HG02610 (cell line): ENCODE measurements at regions not wholly inside any gene's neighbourhood (a gene's known extent, or its start where the extent isn't known, plus 50 kb on each side); places are given as distances from the start of the nearest gene placed in this dataset.
"Not testable (repeated sequence)": the region's sequence is repeated elsewhere in the genome, so short reads cannot be mapped to it uniquely, and the experiment has no call there.

Experiments used
- ATAC-seq: cut with Tn5 transposase; IDR thresholded peaks from one replicate; pipeline ENCODE4 v1.9.1; 2021; ENCODE audit warnings: mild to moderate bottlenecking, moderate library complexity; ENCODE audit not compliant: unreplicated experiment

GRCh38 chr1:196005426-196005825 is 602.8 kb downstream of the KCNT2 start:
- ATAC-seq = no peak

- not testable (repeated sequence) for ATAC-seq
Observed at GRCh38 chr1:196004388-196004787, 603.9 kb downstream of the KCNT2 start.

DNA sequence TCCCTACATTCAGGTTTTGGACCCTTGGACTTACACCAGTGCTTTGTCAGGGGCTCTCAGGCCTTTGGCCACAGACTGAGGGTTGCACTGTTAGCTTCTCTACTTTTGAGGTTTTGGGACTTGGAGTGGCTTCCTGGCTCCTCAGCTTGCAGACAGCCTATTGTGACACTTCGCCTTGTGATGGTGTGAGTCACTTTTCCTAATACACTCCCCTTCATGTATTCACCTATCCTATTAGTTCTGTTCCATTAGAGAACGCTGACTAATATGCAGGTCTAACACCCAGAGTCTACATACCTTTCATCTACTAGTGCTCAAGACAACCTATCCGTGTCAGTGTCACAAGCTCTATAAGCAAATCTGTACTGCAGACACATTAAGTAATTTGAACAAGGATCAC is 605.3 kb downstream of the KCNT2 start:
- no peak for ATAC-seq

DNA sequence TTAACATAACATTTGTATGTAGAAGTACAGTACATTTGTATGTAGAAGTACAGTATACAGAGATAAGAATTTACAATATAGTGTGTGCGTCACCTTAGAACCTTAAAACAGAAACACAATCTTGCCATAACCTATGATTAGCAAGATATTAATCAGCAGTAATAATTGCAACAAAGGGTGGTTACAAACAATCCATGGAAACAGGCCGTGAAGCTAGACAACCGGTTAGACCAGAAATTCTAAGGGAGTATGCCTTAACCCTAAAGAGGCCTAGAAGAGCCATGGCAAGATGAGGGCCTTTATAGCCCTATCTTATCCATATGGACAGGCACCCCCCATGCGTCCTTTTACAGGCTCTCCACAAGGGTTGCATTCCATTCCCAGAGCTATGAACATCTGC is 605.9 kb downstream of the KCNT2 start:
- ATAC-seq = not testable (repeated sequence)

- no peak for ATAC-seq
Observed at GRCh38 chr1:196001188-196001587, 607.1 kb downstream of the KCNT2 start.

- no peak for ATAC-seq
Observed at GRCh38 chr1:195999022-195999421, 609.2 kb downstream of the KCNT2 start.

GRCh38 chr1:195981448-195982139 is 626.6 kb downstream of the KCNT2 start:
- ATAC-seq = no peak

DNA sequence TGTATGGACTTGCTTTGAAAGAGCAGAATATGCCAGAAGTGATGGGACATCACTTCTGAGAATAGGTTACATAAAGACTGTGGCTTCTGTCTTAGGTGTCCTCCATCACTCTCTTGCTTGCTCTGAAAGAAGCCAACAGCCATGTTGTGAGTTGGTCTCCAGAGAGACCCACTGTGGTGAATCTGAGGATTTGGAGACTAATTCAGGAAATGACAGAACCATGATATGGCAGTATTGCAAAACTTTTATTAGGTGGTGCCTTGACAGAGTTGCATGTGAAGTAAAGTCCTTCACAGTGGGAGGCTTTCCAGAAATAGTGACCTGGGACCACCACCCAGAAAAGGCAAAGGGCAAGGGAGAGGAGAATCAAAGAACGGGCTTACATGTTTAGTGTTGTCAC is 628.6 kb downstream of the KCNT2 start:
- ATAC-seq = no peak

DNA sequence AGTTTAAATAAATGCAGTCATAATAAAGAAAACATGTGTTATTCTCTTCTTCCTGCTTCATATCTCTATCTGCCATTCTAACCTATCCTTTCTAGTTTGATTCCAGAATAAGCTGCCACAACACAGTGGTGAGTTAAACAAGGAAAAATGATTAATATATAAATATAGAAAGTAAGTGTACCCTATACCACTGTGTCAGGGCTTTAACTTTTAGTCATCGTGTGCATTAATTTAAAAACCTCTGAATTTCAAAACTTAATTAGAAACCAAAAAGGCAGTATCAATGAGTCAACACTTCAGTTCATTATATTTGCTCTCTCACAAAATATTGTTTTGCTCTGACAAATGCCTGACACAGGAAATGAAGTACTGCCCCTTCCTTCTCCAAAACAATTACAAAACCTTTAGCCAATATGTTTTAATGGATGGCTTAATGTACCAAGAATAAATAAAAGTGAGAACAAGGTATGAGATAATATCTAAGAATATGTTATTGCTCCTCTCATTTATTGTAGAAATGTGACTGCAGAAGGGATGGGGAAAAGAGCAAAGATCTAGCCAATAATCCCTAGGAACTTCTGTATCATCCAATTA is 634.8 kb downstream of the KCNT2 start:
- no peak for ATAC-seq

- no peak for ATAC-seq
Observed at GRCh38 chr1:195971589-195971988, 636.7 kb downstream of the KCNT2 start.

- ATAC-seq = peak; percentile 63
Observed at GRCh38 chr1:195970209-195970608, 638.0 kb downstream of the KCNT2 start.

- ATAC-seq = no peak
Observed at GRCh38 chr1:195965475-195965874, 642.8 kb downstream of the KCNT2 start.

- no peak for ATAC-seq
Observed at GRCh38 chr1:195965036-195965435, 643.2 kb downstream of the KCNT2 start.

GRCh38 chr1:195964516-195964915 is 643.7 kb downstream of the KCNT2 start:
- ATAC-seq = no peak

DNA sequence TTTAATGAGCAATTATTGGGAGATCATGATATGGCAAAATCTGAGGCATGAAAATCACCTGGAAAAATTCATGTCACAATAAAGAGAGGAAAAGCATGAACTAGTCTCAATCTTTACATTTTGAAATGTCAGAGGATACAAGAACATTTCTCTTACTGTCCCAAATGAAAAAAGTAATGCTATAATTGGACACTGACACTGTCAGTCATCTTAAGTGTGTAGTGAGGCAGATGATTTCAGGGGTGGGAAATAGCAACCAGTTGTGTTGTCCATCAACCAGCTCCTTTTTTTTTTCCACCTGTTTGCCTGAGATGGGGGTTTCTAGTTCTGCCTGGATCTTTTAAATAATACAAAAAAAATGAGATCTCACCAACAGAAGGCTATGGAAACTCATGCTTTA is 646.2 kb downstream of the KCNT2 start:
- no peak for ATAC-seq

DNA sequence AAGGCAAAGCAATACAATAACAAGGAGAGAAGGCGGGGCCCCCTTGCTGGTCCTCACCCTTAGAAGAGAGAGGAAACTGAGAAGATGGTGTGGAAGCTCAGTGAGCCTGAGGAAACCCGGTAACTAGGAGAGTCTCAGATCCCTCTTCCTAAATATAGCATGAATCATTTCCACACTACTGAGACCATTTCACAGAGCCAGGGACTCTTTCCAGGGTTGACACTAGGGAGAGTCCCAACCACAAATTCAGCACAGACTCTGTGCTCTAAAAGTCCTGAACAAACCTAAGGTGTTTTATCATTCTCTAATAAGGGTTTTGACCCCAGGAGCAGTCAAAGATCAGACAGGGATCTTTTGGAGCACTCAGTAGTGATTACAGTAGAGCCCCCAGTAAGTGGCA is 647.7 kb downstream of the KCNT2 start:
- peak; percentile 91 for ATAC-seq

- ATAC-seq = no peak
Observed at GRCh38 chr1:195958131-195958530, 650.1 kb downstream of the KCNT2 start.

GRCh38 chr1:195956845-195957244 is 651.4 kb downstream of the KCNT2 start:
- ATAC-seq = no peak

DNA sequence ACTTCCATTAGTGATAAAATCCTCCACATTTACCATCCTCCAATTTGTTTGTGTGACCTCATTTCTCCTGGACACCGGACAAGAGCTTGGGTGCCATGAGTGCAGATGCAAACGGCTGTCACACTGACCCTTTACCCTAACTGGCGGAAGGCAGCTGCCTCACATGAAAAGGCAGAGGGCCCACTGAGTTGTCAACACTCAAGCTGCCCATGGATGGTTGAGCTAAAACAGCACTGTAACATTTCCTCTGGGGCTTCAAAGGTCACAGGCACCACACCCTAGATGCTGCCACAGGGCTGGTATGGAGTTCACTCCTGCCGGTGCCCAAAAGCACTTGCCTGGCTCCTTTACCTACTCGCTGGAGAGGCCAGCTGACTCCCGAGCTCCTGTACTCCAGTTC is 653.4 kb downstream of the KCNT2 start:
- no peak for ATAC-seq

- ATAC-seq = no peak
Observed at GRCh38 chr1:195951313-195951712, 656.9 kb downstream of the KCNT2 start.

DNA sequence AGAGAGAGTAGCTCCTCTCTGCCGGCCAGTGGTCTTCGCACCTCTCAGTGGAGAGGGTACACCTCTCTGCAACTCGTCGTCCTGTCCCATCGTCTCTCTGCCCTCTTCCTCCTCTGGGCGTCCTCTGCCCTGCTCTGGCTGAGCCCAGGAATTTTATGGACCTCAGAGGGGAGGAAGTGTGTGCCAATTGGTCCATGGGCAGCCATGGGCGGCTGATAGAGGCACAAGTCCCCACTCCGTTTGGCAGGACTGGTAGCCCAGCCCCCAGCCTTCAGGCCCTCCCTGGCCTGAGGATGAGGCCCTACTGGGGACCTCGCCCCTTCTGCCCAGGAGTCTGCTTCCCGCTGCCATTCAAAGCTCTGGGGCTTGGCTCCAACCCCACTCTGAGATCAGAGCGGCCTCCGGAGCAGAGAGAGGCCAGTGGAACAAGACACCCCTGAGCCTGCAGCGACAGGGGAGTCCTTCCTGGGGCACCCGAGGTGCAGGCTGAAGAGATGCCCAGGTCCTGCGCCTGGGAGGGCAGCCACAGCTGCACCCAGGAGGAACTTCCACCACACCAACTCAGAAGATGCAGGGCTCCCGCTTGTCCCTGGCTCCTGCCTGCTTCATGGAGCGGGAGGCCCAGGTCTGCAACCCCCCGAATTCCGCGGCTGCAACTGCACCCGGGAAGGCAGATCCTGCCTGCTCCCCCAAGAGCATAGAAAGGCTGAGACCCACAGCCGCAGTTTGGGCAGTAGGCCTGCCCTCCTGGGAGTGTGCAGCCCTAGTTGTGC is 659.9 kb downstream of the KCNT2 start:
- ATAC-seq = no peak

GRCh38 chr1:195946500-195946899 is 661.7 kb downstream of the KCNT2 start:
- ATAC-seq = no peak
